ENCODE measurements at regions not wholly inside any gene's neighbourhood (a gene's known extent, or its start where the extent isn't known, plus 50 kb on each side); places are given as distances from the start of the nearest gene placed in this dataset.

DNA sequence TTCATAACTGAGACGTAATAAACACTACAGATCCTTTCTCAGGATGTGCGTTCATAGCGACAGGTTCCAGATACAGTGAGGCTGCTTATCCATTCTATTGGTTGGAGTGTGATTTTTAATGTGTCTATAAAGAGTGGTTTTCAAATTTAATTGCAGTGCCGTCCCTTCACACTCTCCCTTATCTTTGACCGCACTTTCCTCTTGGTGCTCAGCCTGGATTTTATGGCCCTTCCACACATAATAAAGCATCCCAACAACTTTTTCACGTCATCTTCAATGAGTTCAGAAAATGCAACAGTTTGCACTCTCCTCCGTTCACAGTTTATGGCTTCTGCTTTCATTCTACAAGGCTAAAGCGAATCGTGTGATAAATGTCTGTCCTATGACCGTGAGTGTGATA lies 1209.9 kb downstream of the BCL11B start:
- TF ChIP-seq, protein P1, sequence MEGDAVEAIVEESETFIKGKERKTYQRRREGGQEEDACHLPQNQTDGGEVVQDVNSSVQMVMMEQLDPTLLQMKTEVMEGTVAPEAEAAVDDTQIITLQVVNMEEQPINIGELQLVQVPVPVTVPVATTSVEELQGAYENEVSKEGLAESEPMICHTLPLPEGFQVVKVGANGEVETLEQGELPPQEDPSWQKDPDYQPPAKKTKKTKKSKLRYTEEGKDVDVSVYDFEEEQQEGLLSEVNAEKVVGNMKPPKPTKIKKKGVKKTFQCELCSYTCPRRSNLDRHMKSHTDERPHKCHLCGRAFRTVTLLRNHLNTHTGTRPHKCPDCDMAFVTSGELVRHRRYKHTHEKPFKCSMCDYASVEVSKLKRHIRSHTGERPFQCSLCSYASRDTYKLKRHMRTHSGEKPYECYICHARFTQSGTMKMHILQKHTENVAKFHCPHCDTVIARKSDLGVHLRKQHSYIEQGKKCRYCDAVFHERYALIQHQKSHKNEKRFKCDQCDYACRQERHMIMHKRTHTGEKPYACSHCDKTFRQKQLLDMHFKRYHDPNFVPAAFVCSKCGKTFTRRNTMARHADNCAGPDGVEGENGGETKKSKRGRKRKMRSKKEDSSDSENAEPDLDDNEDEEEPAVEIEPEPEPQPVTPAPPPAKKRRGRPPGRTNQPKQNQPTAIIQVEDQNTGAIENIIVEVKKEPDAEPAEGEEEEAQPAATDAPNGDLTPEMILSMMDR (conservative IDR thresholded peaks at IDR 0.05), result no peak
- no peak overlapping the region for H3K27ac ChIP-seq

DNA sequence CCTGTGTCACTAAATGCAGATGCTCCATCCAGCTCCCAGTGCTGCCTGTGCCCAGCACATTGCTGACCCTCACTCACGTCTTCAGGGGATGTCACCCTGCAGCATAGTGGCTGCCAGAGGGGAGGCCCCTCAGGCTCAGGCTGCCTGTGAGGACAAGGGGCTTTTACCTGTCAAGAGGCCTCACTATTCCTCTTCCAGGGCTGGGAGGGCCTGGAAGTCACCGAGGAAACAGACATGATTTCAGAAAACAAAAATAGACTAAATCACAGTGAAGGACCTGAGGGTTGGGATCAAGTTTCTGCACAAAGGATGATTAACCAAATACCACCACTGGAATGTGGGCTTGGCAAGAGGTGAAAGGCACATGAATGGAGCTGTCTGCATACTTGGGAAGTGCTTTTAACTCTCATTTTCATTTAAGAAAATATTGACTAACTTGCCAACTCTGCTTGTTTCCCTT lies 1202.3 kb downstream of the BCL11B start:
- TF ChIP-seq, protein P1 (conservative IDR thresholded peaks at IDR 0.05), result no peak
- H3K27ac ChIP-seq, result no peak overlapping the region

DNA sequence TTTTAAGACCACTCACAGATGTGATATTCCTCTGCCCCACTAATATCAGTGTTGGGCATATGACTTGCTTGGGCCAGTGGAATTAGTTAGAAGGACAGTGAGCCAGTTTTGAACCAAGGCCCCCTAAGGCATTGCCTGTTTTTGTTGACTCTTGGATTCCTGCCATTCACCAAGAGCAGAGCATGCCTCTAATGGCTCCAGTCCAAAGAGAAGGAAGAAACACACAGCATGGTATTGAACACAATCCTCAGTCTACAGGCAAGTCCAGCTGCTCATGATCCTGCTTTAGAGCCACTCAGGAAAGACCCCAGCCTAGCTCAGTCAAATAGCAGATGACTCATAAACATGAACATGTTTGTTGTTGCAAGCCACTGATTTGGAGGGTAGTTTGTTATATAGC lies 1201.5 kb downstream of the BCL11B start:
- no peak overlapping the region for H3K27ac ChIP-seq
- TF ChIP-seq, protein P1 (conservative IDR thresholded peaks at IDR 0.05), result no peak

DNA sequence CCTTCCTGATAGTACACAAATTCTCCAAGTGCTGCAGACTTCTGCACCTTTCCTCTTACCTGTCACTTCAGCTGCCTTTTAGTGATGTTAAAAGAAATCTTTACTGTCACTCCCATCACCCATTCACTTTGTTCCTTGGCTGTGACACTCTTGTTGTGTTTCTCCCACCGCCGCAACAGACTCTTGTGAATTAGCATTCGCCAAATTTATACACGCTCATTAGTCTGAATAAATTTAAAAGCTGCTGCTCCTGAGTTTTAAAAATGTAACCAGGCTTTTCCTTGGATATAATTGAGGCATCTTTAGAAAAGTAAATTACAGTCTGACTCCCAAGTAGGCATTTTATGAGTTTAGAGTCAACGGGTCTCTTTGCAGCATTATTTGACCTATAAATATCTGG lies 1197.9 kb downstream of the BCL11B start:
- TF ChIP-seq, protein P1 (conservative IDR thresholded peaks at IDR 0.05), result no peak
- H3K27ac ChIP-seq, result no peak overlapping the region

DNA sequence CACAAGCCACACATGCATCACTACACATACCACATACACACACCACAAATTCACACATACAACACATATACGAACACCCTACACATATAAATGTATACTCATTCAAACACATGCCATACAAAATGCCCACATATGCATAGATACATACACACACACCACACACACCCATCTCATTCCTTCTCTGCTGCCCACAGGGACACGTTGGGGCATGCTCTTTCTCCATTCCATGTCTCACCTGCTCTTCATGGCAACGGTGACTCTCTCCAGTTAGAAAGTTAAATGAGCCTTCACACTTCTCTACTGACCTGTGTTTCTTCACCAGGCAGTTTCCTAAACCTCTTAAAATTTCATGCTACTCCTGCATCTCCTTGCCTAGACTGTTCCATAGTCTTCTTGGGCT lies 1194.8 kb downstream of the BCL11B start:
- no peak overlapping the region for H3K27ac ChIP-seq
- TF ChIP-seq, protein P1 (conservative IDR thresholded peaks at IDR 0.05), result no peak

DNA sequence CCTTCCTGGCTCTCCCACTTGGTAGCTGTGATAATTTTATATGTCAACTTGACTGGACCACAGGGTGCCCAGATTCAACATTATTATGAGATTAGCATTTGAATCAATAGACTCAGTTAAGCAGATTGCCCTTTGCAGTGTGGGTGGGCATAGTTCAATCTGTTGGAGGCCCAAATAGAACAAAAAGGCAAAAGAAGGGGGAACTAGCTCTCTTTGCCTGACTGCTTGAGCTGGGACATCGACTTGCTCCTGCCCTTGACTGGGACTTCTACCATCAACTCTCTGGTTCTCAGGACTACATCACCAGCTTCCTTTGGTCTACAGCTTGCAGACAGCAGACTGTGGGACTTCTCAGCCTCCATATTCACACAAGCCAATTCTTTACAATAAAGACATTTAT lies 1189.2 kb downstream of the BCL11B start:
- H3K27ac ChIP-seq, result no peak overlapping the region
- TF ChIP-seq, protein P1 (conservative IDR thresholded peaks at IDR 0.05), result no peak

DNA sequence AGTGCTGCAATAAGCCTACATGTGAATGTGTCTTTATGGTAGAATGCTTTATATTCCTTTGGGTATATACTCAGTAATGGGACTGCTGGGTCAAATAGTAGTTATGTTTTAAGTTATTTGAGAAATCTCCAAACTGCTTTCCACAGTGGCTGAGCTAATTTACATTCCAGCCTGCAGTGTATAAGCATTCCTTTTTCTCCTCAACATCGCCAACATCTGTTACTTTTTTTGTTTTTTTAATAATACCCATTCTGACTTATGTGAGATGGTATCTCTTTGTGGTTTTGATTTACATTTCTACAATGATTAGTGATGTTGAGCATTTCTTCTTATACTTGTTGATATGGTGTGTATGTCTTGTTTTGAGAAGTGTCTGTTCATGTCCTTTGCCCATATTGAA lies 1186.2 kb downstream of the BCL11B start:
- H3K27ac ChIP-seq, result no peak overlapping the region
- TF ChIP-seq, protein P1 (conservative IDR thresholded peaks at IDR 0.05), result no peak

DNA sequence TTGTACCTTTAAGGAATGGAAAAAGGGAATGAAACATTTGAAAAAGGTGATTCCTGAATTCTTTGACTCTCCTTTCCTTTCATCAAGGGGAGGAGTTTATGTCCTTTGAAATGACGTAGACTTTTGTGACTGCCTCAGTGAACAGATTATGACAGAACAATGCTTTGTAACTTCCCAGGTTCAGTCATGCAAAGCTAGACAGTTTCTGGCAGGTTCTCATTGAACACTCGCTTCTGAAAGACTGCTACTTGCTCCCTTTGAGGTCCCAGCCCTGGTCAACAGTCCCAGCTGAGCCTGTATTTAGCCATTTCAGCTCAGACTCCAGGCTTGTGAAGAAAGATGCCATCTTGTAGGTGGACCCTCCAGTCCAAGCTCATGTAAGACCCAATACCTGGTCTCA lies 1178.9 kb downstream of the BCL11B start:
- TF ChIP-seq, protein P1 (conservative IDR thresholded peaks at IDR 0.05), result no peak
- no peak overlapping the region for H3K27ac ChIP-seq
